NT2/D1 (cell line): ENCODE measurements at regions not wholly inside any gene's neighbourhood (a gene's known extent, or its start where the extent isn't known, plus 50 kb on each side); places are given as distances from the start of the nearest gene placed in this dataset.

ENCODE experiments used
- DNase-seq: peaks from one replicate; pipeline ENCODE4 v3.0.0-alpha.2; 2011; ENCODE audit warnings: low read depth, low spot score
- H3K27me3 ChIP-seq: 2 replicates; pipeline ENCODE4 v1.6.0; 2011; ENCODE audit warnings: mild to moderate bottlenecking; ENCODE audit not compliant: insufficient read length, insufficient read depth
- H3K36me3 ChIP-seq: 2 replicates; pipeline ENCODE4 v1.6.1; 2011; ENCODE audit warnings: mild to moderate bottlenecking, low read length, mixed read lengths; ENCODE audit not compliant: insufficient read depth, insufficient read length
- H3K4me1 ChIP-seq: 2 replicates; pipeline ENCODE4 v1.5.1; 2011; ENCODE audit not compliant: insufficient read depth, insufficient read length
- H3K4me3 ChIP-seq: 2 replicates; pipeline ENCODE4 v1.5.1; 2011; ENCODE audit warnings: low read depth; ENCODE audit not compliant: insufficient read length
- H3K9ac ChIP-seq: 2 replicates; pipeline ENCODE4 v1.6.0; 2011; ENCODE audit warnings: low read depth; ENCODE audit not compliant: insufficient read length
- H3K9me3 ChIP-seq: 2 replicates; pipeline ENCODE4 v1.5.1; 2011; ENCODE audit warnings: mild to moderate bottlenecking, low read length; ENCODE audit not compliant: insufficient read depth
- SUZ12 ChIP-seq: IDR thresholded peaks from 2 replicates; pipeline ENCODE4 v1.6.1; 2011; ENCODE audit not compliant: insufficient read length, insufficient read depth; ENCODE audit errors: extremely low read depth
- YY1 ChIP-seq: IDR thresholded peaks from 2 replicates; pipeline ENCODE4 v1.6.1; 2011; ENCODE audit not compliant: insufficient read length, insufficient read depth
- ZNF274 ChIP-seq: IDR thresholded peaks from 2 replicates; pipeline ENCODE4 v1.6.1; 2011; ENCODE audit warnings: mild to moderate bottlenecking, low read depth, low read length

DNA sequence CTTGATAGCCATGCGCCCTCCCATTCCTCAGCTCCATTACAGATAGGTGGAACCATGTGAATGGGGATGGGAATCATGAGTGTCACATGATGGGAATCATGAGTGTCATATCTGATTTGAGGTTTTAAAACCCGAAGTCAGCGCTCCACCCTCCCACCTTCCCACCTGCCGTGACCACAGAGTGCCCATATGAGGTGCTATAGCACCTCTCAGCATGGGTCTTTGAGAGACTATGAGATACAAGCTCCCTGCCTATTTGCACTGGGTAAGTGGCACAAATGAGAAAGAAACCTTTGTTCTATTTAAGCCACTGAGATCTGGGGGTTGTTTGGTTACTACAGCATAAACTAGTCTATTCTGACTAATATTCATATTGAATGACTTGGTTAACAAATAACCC is 78.5 kb upstream of the PTPRM start:
- no peaks in the 10 kb centered on the region for H3K36me3 ChIP-seq
- no peak overlapping the region for H3K9ac ChIP-seq
- no peak overlapping the region for H3K4me3 ChIP-seq
- no peaks in the 10 kb centered on the region for H3K4me1 ChIP-seq
- DNase-seq, result no peak
- no peaks in the 10 kb centered on the region for H3K27me3 ChIP-seq
- TF ChIP-seq ZNF274, result no peak
- TF ChIP-seq SUZ12, result no peak
- no peak for TF ChIP-seq YY1
- no peaks in the 10 kb centered on the region for H3K9me3 ChIP-seq

DNA sequence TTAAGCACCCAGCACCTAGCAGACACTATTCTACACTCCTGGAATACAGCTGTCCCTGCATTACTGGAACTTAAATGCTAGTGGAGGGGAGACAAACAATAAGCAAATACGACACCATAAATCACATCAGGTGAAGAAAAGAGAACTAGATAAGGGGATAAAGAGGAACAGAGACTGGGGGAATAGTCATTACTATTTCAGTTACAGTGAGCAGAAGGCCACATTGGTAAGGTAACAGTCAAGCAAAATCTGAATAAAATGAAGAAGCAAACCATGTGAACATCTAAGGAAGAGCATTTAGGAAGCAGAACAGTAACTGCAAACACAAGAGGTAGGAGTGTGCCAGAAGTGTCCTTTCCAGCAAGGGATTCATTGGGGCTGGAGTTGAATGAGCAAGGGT is 77.0 kb upstream of the PTPRM start:
- no peaks in the 10 kb centered on the region for H3K4me1 ChIP-seq
- no peak overlapping the region for H3K4me3 ChIP-seq
- TF ChIP-seq YY1 (no peak), SUZ12 (no peak), ZNF274 (no peak)

DNA sequence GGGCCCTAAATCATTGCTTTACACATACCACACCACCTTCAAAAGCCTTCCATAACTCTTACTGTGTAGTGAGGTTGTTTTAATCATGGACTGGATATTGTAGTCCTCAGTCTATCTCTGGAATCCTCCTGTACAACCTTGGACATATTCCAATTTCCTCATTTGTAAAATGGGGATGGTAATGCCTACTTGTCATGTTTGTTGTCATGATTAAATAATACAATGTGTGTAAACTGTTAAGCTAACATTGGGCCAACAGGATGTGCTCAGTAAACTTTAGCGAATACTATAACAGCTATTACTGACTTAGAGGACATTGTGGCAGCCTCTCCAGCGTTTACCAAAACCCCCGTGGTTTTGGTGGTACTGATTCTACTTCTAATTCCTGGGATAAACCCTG is 74.7 kb upstream of the PTPRM start:
- Histone ChIP-seq H3K4me3 (no peak overlapping the region), H3K4me1 (no peaks in the 10 kb centered on the region), H3K36me3 (no peaks in the 10 kb centered on the region), H3K9me3 (no peaks in the 10 kb centered on the region), H3K27me3 (no peaks in the 10 kb centered on the region), H3K9ac (no peak overlapping the region)
- no peak for DNase-seq
- TF ChIP-seq ZNF274 (no peak), YY1 (no peak), SUZ12 (no peak)

More for the DNA sequence above, 77.0 kb upstream of the PTPRM start:
- no peak for DNase-seq
- Histone ChIP-seq H3K9ac (no peak overlapping the region), H3K36me3 (no peaks in the 10 kb centered on the region), H3K27me3 (no peaks in the 10 kb centered on the region), H3K9me3 (no peaks in the 10 kb centered on the region)

DNA sequence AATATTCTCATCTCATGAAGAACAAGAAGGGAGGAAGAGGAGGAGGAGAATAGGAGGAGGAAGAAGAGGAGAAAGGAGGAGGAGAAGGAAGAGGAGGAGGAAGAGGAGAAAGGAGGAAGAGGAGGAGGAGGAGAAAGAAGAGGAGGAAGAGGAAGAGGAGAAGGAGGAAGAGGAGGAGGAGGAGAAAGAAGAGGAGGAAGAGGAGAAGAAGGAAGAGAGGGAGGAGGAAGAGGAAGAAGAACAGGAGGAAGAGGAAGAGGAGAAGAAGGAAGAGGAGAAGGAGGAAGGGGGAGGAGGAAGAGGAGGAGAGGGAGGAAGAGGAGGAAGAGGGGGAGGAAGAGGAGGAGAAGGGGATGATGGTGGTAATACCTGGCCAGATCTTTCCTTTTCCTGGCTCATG is 70.0 kb upstream of the PTPRM start:
- no peak for TF ChIP-seq SUZ12
- no peak for TF ChIP-seq ZNF274
- no peak for TF ChIP-seq YY1
- H3K4me1 ChIP-seq, result peaks cover 1% of the 10 kb centered on the region
- no peaks in the 10 kb centered on the region for H3K36me3 ChIP-seq
- H3K9ac ChIP-seq, result no peak overlapping the region
- H3K27me3 ChIP-seq, result no peaks in the 10 kb centered on the region
- DNase-seq, result no peak
- H3K4me3 ChIP-seq, result no peak overlapping the region
- H3K9me3 ChIP-seq, result no peaks in the 10 kb centered on the region

DNA sequence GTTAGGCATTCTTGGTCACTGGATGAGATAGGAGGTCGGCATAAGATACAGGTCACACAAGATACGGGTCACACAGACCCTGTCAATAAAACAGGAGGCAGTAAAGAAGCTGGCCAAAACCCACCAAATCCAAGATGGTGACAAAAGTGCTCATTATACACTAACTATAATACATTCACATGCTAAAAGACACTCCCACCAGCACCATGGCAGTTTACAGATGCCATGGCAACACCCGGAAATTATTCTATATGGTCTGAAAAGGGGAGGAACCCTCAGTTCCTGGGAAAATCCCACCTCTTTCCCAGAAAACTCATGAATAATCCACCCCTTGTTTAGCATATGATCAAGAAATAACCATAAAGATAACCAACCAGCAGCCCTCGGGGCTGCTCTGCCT is 56.0 kb upstream of the PTPRM start:
- Histone ChIP-seq H3K4me1 (no peaks in the 10 kb centered on the region), H3K27me3 (no peaks in the 10 kb centered on the region), H3K9me3 (peaks cover 7% of the 10 kb centered on the region; the same call in 1 of the 2 replicates), H3K4me3 (no peak overlapping the region), H3K36me3 (no peaks in the 10 kb centered on the region), H3K9ac (no peak overlapping the region)
- TF ChIP-seq YY1 (no peak), SUZ12 (no peak), ZNF274 (no peak)
- no peak for DNase-seq

- Histone ChIP-seq H3K4me3 (no peak overlapping the region), H3K9ac (no peak overlapping the region)
Observed at GRCh38 chr18:7512348-7512747, 54.8 kb upstream of the PTPRM start.

GRCh38 chr18:7512990-7513389 is 54.1 kb upstream of the PTPRM start:
- Histone ChIP-seq H3K27me3 (no peaks in the 10 kb centered on the region), H3K4me1 (no peaks in the 10 kb centered on the region), H3K36me3 (no peaks in the 10 kb centered on the region), H3K9me3 (peaks cover 7% of the 10 kb centered on the region; the same call in 1 of the 2 replicates), H3K9ac (no peak overlapping the region), H3K4me3 (no peak overlapping the region)
- TF ChIP-seq ZNF274 (no peak), YY1 (no peak), SUZ12 (no peak)
- DNase-seq, result no peak

More at GRCh38 chr18:7512348-7512747, 54.8 kb upstream of the PTPRM start:
- H3K36me3 ChIP-seq, result no peaks in the 10 kb centered on the region
- TF ChIP-seq ZNF274 (no peak), YY1 (no peak), SUZ12 (no peak)
- peaks cover 7% of the 10 kb centered on the region; the same call in 1 of the 2 replicates for H3K9me3 ChIP-seq
- H3K27me3 ChIP-seq, result no peaks in the 10 kb centered on the region
- no peak for DNase-seq
- H3K4me1 ChIP-seq, result no peaks in the 10 kb centered on the region
